Stimulated activated CD4-positive, alpha-beta T cell treated with anti-CD3 and anti-CD28 coated beads, Interleukin-15, amount 100 ng/mL, for 24 hours (primary cell): ENCODE measurements at regions not wholly inside any gene's neighbourhood (a gene's known extent, or its start where the extent isn't known, plus 50 kb on each side); places are given as distances from the start of the nearest gene placed in this dataset.
"Not testable (repeated sequence)": the region's sequence is repeated elsewhere in the genome, so short reads cannot be mapped to it uniquely, and the experiment has no call there.

Experiments used
- DNase-seq: peaks from one replicate; pipeline ENCODE4 v3.0.0-alpha.2; 2020

DNA sequence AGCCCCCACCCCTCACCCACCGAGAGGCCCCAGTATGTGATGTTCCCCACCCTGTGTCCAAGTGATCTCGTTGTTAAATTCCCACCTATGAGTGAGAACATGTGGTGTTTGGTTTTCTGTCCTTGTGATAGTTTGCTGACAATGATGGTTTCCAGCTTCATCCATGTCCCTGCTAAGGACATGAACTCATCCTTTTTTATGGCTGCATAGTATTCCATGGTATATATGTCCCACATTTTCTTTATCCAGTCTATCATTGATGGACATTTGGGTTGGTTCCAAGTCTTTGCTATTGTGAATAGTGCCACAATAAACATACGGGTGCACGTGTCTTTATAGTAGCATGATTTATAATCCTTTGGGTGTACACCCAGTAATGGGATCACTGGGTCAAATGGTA is 79.2 kb downstream of the PXDC1 start:
- not testable (repeated sequence) for DNase-seq

DNA sequence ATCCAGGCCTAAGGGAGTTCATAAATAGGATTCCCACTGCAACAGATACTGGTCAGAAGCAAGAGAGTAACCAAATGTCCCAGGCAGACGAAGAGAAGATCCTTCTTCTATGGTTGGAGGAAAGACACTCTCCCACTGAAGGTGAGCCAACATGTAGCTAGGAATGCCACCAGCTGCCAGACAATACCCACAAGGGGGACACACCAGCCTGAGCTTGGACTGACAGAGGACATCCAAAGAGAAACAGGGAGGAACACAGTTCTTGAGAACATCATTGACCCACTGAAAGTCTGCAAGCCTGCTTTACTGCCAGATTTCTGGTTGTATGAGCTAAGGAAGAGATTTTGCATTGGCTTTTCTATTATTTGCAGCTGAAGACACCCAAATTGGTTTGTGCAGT is 80.1 kb downstream of the PXDC1 start:
- no peak for DNase-seq

DNA sequence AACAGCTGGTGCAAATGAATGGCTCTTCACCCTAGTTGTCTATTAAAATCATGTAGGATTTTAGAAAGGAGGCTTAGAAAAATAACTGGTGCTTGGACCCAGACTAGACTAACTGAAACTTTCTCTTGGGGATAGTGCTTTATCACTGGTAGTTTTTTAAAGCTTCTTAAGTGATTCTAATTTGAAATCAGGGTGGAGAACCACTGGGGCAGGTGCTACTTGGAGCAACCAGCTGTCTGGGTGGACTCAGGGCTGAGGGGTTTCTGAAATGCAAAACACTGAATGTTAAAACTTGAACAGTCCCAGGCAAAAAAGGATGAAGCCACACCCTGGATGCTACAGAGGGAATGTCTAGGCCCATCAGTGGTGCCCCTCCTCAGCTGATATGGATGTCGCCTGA is 81.2 kb downstream of the PXDC1 start:
- DNase-seq: no peak

DNA sequence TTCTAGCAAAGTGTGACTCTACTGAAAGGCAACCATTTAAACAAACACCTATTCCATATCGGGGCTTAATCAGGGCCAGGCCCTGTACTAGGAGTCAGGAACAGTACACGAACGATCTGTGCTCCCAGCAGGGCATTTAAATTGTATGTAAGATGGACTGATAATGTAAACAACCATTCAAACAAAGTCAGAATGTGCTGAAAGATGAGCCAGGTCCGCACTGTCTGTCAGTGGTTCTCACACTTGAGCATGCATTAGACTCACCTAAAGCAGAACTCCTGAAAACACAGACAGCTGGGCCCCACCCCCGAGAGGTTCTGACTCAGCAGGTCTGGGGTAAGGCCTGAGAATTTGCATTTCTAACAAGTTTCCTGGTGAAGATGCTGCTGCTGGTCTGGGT is 81.6 kb downstream of the PXDC1 start:
- no peak for DNase-seq

DNA sequence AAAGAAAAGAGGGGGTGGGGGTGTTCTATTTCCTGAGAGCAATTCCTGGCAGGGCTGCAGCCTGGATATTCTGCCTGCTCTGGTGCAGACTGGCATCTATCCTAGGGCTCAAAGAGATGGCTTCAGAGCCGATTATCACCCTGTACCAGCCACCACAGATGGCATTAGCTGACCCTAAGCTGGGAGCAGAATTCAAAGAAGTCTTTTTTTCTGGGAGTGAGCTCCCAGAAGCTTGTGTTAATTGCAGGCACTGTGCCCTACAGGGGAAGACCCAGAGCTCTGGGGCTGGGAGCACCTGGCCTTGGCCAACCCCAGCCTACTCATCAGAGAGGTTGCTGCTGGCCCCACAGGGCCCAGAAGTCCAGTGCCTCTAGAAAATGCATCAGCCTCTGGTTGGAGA is 85.9 kb downstream of the PXDC1 start:
- DNase-seq: no peak

DNA sequence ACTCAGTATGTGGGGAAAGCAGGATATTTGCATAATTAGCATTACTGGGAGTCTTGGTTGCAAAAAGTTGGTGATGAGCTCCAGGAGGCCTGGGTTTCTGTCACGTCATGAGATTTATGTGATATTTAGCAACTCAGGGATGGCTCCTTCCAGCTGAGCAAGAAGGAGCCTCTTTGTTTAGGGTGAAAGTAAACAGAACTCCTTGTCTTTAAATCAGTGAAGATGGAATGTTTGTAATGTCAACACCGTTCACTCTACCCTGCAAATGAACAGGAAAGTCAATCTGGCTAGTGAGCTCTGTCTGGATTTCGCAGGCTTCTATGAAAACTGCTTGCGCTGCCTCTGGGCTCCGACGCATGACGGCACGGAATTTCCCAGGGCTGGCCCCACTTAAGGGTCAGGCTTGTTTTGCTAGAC is 86.9 kb downstream of the PXDC1 start:
- no peak for DNase-seq

DNA sequence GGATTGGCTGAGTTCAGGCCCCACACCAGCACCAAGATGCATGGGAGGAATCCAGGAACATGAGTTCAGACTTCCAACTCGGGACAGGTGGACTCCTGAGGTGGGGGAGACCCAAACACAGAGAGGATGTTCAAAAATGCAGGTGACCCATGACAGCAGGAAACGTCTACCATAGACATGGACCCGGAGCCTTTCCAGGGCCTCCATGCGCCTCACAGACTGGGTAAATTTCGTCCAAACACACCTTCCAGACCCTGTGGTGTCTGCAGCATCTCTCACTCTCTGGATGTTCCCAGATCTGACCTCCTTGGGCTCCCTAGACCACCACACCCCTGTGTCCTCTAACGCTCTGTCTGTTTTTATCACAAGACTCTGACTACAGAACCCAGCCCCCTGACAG is 87.7 kb downstream of the PXDC1 start:
- DNase-seq: no peak

DNA sequence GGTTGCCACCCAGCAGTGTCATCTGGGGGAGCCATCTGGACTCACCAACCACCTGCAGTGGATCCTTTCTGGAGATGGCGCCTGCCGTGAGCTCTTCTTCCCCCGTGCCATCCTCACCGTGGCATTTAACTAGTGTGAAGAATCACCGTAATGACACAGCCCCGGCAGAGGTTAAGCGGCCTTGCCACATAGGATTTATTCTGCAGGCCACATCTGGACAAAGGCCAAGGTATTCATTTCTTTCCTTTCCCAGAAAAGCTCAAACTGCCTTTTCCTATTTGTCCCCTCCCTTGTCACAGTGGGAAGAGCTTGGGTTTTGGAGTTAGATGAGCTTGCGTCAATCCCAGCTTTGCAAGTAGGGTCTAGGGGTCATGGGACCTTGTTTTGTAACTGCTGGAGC is 88.4 kb downstream of the PXDC1 start:
- DNase-seq: no peak

DNA sequence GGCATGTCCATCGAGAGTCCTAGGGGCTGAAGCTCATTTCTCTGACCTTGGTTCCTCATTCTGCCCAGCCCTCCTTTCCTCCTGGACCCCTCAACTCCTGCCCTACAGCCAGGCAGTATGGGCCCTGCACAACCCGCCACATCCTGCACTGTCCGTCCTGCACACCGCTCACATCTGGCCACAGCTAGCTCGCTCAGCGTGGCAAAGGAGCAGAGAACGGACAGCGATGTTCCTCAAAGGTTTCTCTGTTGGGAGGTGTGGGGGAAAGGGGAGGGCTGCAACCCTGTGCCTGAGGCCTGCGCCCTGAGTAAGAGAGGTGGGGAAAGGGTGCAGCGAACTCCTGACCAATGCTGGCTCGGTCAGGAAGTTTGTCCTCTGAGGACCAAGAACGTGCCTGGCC is 90.1 kb downstream of the PXDC1 start:
- no peak for DNase-seq

DNA sequence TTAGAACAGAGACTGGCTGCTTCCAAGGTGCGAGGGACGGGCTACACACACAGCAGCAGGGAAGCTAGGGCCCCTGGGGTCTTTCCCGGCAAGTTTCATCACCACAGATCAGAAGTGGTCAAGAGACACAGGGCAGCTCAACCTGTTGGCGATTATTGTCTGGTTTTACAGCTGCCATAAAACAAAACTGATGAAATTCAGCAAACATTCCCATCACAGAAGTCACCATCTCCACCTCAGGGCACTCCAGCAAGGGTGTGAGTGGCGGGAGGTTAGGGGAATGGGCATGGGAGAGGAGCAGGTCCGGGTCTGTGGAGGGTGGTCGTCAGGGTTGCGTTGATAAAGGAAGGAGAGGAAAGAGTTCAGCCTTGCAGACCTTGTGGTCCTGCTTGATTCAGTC is 91.0 kb downstream of the PXDC1 start:
- no peak for DNase-seq

DNA sequence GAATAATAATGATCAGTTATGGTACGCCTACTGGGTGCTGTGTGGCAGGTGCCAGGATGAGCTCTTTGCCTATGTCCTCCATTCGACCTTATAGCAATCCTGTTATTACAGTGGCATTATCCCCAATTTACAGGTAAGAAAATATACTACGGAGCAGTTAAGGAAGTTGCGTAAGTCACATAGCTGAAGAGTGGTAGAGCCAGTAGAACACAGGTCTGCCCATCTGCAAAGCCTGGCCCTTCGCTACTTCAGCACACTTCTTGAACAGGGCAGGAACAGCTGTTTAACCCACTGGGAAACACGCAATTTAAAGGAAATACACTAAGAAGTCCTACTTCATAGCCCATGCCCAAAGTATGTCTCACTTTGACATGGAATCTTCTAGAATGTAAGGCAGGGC is 91.8 kb downstream of the PXDC1 start:
- DNase-seq: no peak

DNA sequence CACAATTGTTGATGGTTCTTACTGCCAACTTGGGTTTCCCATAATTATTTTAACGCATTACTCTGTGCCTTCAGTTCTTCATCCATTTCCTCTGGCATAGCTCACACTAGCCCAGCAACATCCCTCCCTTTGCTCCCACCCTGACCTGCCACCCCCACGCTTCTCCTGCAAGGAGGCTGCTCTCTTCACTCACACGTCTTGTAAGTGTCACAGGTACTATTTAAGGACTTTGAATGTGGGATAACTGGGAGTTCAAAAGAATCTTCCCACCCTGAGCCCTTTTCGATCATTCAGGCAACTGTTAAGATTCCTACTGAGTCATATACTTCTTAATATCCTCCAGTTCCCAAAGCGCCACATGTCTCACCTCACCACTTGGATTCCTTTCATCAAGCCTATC is 95.4 kb downstream of the PXDC1 start:
- no peak for DNase-seq

DNA sequence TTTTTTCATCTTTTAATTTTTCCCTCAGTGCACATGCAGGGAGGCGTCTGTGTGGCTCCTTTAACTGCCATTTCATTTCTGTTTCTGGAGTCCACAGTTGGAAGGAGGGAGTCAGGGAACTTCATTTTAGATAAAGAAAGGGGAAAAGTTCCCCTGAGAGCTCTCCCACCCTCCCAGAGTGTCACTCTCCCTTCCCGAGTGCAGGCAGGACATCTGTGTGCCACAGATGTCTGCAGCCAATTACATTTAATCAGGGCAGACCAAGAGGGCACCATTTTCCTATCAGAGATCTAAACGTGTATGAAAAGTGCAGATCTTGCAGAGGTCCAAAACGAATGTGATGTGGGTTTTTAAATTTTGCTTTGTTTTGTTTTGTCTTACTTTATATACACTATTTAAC is 96.6 kb downstream of the PXDC1 start:
- DNase-seq: no peak

DNA sequence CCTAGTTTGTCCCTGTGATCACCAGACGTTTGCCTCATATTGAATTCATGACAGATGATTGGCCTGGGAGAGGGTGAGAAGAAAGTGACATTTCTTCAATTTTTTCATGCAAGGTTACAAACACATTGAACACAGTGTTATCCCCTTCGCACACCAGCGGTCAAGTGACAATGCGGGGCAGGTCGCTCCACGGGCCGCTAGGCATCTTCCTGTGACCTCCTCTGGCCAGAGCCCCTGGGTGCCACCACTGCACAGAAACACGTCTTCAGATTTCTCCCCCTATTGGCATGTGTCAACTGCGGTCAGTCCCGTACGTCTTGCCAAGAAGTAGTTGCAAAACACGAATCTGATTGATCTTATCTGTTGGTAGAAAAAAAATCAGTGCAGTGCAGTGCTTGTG is 97.1 kb downstream of the PXDC1 start:
- DNase-seq: no peak

DNA sequence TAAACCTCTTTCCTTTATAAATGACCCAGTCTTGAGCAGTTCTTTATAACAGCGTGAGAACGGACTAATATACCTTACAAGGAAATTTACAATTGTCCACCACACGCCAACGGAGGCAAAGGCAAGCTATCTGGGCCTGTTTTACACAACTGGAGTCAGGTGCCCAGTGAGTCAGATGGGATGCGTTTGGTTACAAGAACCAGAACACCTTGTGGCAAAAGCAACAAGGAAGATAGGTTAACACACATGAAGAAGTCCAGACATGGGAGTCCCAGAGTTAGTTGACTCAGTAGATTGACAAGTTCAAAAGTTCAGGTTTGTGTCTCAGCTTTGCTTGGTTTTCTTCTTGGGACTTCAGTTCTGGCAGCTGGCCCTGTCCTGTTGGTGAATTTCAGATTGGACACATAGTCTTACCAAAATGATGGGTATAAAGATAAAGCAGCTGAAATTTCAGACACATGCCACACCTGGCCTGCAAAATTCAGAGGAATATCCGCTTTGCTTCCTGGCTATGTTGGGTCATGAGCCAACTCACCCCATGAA is 97.9 kb downstream of the PXDC1 start:
- no peak for DNase-seq

DNA sequence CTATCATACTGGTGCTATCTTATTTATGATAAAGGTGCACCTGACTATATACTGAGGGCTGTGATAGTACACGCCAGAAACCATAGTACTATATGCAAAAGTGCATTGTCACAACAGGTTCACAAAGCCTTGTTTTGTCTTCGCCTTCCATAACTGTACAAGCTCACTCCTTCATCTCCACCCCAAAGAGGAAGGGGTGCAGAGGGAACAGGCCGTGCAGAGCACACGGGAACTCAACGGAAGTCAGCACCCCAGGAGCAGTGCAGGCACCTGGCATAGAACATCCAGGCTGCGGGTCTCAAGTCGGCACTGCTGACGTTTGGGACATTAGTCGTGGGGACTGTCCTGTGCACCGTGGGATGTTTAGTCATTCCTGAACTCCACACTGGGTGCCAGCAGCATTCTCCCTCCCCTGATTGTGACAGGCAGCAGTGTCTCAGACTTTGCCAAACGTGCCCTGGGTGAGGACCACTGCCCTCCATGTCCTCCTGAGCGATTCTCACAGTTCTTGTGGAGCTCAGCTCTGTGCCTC is 99.7 kb downstream of the PXDC1 start:
- DNase-seq: no peak

DNA sequence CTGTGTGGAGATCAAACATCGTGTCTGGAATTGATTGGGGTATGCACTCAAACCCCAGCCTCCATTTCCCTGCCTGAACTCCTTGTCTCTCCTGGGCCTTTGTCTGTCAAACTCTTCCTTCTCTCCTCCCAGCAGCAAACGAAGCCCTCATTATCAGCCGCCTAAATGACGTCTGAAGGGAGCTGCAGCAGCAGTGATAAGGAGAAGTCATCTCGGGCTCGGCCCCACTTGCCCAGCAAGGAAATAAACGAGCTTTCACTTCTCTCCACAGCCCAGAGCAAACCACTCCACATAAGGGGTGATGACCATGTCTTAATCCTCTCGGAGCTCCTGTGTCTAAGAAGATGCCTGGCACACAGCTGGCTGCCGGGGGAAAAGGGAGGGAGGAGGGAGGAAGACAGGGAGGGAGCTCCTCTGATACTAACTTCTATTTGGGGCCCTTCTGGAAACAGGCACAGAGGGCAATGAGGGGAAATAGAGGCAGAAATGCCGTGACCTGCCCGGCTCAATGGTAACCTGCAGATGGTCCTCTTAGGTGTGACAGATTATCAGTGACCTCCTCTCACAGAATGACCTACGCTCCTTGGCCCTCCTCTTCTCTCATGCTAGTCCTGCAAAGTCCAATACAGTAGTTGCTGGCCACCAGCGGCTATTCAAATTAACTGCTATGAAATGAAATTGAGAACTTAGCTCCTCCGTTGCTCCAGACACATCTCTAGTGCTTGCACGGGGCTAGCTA is 100.4 kb downstream of the PXDC1 start:
- no peak for DNase-seq

DNA sequence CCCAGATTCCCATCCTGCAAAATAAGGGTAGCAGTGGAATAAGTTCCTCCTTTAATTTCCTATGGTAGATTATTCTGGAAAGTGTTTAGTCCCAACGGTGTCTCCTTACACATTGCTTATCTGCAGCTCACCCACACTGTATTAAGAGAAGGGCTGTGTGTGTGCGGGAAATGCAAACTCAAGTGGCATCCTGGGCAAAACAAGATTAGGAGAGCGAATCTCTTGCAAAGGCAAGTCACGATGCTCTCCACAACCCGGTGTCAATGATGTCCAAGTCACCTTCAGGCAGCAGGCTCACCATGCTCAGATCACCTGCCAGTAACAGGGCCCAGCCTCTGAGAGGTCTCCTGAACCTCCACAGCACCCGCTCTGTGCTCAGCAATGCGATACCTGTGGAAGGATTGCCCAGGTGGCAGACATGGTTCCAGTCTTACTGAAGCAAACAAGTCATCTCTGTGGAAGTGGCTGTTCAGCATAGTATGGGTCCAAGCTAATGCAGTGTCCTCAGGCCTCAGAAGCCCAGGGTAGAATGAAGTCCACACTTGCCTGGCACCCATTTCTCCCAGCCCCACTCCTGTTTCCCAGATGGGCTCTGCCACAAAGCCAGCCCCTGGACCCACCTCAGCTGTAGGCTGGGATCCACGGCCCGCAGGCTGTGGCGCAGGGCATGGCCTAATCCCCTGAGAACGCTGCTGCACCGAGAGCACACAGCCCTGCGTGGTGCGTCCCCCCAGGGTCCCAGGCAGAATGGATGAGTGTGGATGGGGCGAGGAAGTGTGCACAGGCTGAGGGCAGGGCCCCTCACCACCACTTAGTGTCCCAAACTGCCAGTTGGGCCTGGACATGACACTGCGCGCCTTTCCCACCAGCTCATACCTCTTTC is 101.2 kb downstream of the PXDC1 start:
- DNase-seq: no peak

DNA sequence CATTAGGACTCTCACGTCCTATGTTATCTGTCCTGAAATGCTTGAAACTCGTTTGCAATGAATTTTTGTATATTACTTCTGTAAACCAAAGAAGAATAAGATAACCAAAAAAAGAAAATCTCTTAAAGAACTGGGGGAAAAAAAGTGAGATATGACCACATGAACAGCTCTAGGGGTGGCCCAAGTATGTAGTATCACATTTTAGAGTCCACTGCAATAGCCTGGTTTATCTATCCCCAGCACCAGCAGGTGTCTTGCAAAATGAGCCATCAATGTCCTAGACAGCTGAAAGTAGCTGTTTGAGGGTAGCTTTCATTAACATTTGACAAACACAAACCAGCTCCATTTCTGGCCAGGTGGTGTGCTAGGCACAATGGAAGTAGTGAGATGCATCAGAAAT is 102.8 kb downstream of the PXDC1 start:
- no peak for DNase-seq

DNA sequence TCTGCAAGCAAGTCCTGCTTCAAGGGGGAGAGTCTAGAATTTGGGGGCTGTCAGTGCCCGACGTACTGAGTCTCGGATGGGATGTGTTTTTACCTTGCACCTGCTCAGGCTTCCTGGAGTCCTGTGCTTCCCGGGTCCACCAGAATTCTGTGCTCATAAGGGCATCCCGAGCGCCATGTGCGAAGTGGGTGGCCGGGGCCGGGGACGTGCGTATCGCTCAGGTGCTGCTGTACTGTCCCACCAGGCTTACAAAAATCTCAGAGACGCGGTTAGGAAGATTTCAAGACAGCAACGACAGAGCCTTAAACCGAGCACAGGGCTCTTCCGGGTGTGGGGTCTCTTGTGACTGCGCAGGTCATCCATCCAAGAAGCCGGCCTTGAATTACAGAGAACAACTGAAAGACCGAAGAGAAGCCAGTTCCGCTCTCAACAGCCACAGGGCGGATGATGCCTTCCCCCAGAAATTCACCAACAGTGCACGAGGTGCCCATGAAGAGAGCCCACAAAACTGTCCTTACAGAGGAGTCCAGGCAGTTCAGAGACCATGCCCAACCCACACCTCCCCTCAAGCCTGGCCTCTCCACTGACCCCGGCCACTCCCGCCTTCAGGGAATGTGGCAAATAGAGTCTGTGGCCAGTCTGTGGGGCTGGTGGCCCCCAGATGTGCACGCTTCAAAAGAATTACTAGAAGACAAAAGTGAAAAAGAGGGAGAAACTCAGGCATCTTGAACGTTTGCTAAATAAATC is 104.7 kb downstream of the PXDC1 start:
- no peak for DNase-seq

DNA sequence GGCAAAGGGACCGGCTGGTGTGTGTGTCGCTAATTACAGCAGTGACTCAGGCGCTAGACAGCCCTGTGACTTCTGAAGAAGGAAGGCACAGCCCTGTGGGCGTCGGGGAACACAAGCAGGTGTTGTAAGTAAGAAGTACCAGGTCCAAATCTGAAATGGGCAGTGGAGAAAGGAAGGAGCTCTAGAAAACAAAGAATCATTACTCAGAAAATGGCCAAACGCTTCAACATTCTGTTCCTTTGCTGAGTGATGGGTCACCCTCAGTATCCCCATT is 106.8 kb downstream of the PXDC1 start:
- DNase-seq: no peak

DNA sequence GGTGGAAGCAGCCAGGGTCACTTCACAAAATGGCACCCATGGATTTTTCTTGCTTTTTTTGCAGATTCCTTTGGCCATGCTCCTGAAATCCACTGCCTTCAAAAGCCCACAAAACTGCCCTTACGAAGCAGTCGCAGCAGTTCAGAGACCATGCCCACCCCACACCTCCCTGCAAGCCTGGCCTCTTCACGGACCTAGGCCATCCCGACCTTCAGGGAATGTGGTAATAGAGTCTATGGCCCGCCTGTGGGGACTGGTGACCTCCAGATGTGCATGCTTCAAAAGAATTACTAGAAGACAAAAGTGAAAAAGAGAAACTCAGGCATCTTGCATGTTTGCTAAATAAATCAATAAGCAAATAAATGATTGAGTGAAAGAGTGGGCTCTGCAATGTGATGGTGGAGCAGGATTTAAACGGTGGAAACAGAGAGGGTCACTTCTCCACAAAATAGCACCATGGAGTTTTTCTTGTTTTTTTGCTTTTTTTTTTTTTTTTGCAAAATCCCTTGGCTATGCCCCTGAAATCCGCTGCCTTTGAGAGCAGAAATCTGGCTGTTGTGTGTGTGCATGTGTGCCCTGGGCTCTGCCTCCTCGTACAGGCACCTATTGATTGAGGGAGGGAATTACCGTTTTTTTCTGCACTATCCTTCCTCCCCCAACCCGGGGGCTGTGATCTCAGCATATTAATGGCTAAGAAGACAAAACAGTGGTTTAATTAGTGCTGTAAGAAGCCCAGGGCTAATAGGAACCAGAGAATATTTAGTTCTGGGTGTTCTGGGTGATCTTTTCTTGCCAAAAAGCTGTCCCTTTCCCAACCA is 107.4 kb downstream of the PXDC1 start:
- DNase-seq: no peak

DNA sequence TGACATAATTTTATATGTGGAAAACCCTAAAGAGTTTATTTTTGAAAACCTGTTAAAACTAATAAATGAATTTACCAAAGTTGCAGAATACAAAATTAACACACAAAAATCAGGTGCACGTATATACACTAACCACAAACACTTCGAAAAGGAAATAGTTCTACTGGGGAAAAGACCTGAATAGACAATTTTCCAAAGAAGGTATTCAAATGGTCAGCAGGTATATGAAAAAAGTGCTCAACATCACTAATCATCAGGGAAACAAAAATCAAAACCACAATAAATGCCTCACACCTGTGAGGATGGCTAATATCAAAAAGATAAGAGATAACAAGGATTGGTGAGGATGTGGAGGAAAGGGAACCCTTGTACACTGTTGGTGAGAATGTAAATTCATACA is 110.6 kb downstream of the PXDC1 start:
- no peak for DNase-seq
